Neural crest cell (in vitro differentiated cells): ENCODE measurements at regions not wholly inside any gene's neighbourhood (a gene's known extent, or its start where the extent isn't known, plus 50 kb on each side); places are given as distances from the start of the nearest gene placed in this dataset.

Source experiments
- DNase-seq: peaks from one replicate; pipeline ENCODE4 v3.0.0; 2021; ENCODE audit warnings: low read depth, mixed read lengths, low spot score
- H3K27ac Mint-ChIP-seq: one replicate; pipeline ENCODE4 v1.8.0; 2021; ENCODE audit warnings: mild to moderate bottlenecking, mixed read lengths; ENCODE audit not compliant: unreplicated experiment
- H3K27me3 Mint-ChIP-seq: 2 replicates; pipeline ENCODE4 v1.8.0; 2021; ENCODE audit warnings: low read depth, mild to moderate bottlenecking, mixed read lengths
- H3K36me3 Mint-ChIP-seq: 2 replicates; pipeline ENCODE4 v1.8.0; 2021; ENCODE audit warnings: low read depth, mild to moderate bottlenecking, mixed read lengths
- H3K4me1 Mint-ChIP-seq: 2 replicates; pipeline ENCODE4 v1.8.0; 2021; ENCODE audit warnings: mixed read lengths
- H3K4me3 Mint-ChIP-seq: one replicate; pipeline ENCODE4 v1.8.0; 2021; ENCODE audit warnings: mild to moderate bottlenecking, mixed read lengths
- H3K9me3 Mint-ChIP-seq: 2 replicates; pipeline ENCODE4 v1.8.0; 2021; ENCODE audit warnings: mixed read lengths
- TF ChIP-seq, protein P1 (sequence below): fragments of 200-600 bp; sonication (generic); conservative IDR thresholded peaks from 2 replicates; pipeline ENCODE4 v1.5.0; 2021; ENCODE audit warnings: antibody characterized with exemption, mild to moderate bottlenecking

DNA sequence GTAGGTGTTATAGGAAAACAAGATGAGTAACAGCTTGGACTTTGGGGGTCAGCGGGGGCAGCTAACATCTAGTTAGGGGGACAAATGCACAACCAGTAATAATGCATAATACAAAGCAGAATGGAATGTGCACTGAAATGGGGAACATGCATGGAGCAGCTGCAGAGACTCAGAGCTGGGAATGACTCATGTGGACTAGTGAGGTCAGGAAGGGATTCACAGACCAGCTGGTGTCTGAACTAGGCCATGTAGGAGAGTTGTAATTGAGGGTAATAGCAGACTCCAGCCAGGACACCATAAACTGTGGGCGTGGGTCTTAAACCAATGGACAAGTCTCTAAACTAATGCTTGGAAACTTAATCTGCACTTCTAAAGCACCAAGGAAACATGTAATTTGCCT is 176.8 kb upstream of the ASIC2 start:
- no peaks in the 10 kb centered on the region for H3K36me3 Mint-ChIP-seq
- peaks cover 7% of the 10 kb centered on the region for H3K27me3 Mint-ChIP-seq
- no peak overlapping the region for H3K4me3 Mint-ChIP-seq
- peaks cover 3% of the 10 kb centered on the region for H3K9me3 Mint-ChIP-seq
- H3K4me1 Mint-ChIP-seq = peaks cover 2% of the 10 kb centered on the region
- TF ChIP-seq, protein P1, sequence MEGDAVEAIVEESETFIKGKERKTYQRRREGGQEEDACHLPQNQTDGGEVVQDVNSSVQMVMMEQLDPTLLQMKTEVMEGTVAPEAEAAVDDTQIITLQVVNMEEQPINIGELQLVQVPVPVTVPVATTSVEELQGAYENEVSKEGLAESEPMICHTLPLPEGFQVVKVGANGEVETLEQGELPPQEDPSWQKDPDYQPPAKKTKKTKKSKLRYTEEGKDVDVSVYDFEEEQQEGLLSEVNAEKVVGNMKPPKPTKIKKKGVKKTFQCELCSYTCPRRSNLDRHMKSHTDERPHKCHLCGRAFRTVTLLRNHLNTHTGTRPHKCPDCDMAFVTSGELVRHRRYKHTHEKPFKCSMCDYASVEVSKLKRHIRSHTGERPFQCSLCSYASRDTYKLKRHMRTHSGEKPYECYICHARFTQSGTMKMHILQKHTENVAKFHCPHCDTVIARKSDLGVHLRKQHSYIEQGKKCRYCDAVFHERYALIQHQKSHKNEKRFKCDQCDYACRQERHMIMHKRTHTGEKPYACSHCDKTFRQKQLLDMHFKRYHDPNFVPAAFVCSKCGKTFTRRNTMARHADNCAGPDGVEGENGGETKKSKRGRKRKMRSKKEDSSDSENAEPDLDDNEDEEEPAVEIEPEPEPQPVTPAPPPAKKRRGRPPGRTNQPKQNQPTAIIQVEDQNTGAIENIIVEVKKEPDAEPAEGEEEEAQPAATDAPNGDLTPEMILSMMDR = no peak
- H3K27ac Mint-ChIP-seq = no peak overlapping the region
- no peak for DNase-seq

DNA sequence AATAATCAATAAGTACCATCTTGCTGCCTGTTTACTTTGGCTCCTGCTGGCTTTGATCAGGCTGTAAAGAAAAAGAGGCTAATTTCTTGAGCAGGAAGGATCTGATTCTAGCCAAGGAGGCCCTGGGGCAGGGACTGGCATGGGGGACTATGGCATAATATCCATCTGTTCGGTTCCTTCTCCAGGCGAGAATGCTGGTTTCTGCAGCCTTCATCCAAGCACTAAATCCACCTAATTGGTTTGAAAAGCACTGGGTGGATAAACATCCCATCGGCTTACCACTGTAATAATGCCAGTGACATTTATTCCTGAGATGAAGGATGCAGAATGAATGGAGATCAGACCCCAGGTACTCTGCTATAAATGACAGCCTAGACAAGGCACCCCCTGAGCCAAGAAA is 180.0 kb upstream of the ASIC2 start:
- H3K4me3 Mint-ChIP-seq = no peak overlapping the region
- TF ChIP-seq, protein P1 = no peak

DNA sequence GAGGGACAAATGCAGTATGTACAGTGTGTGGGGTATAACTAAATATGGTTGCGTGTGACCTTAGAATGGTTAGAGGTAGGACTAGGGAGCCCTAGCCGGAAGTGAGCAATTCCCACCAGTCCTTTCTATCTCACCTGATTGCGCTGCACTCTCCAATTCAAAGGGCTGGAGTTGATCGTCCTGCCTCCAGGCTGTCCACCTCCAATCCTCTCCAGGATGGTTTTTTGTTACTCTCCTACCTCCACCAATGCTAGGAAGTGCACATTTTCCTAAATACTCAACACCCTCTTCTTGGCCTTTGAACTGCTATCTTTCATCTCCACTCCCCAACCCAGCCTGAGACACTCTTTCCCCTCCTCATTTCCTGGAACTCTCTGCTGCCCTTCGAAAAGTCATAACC is 181.7 kb upstream of the ASIC2 start:
- TF ChIP-seq, protein P1 = no peak
- no peak overlapping the region for H3K4me3 Mint-ChIP-seq
- no peaks in the 10 kb centered on the region for H3K36me3 Mint-ChIP-seq

More for the DNA sequence above, 180.0 kb upstream of the ASIC2 start:
- Mint-ChIP-seq H3K9me3 (peaks cover 3% of the 10 kb centered on the region), H3K27ac (no peak overlapping the region), H3K36me3 (no peaks in the 10 kb centered on the region), H3K4me1 (no peaks in the 10 kb centered on the region), H3K27me3 (peaks cover 4% of the 10 kb centered on the region)
- no peak for DNase-seq

DNA sequence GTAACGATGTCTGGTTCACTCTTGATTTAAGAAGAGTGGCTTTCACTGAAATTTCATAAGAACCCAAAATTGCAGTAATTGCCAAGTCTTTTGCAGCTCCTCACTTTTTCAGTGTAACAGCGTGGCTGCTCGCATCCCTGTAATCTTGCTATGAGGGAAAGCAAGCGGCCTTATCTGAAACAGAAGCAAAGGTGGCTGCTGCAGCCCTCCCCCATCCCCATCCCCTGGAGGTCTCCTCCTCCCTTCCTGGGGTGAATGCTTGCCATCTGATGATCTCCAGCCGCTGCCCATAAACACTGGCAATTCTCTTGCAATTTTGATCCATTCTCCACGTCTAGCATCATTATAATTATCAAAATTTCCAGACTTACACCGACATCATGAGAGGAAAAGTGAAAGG is 182.5 kb upstream of the ASIC2 start:
- Mint-ChIP-seq H3K36me3 (no peaks in the 10 kb centered on the region), H3K4me3 (no peak overlapping the region), H3K4me1 (no peaks in the 10 kb centered on the region), H3K27ac (no peak overlapping the region), H3K27me3 (peaks cover 4% of the 10 kb centered on the region), H3K9me3 (no peaks in the 10 kb centered on the region)
- DNase-seq = no peak
- TF ChIP-seq, protein P1 = no peak

More for the DNA sequence above, 181.7 kb upstream of the ASIC2 start:
- peaks cover 4% of the 10 kb centered on the region for H3K27me3 Mint-ChIP-seq
- DNase-seq = no peak
- H3K9me3 Mint-ChIP-seq = no peaks in the 10 kb centered on the region
- H3K4me1 Mint-ChIP-seq = no peaks in the 10 kb centered on the region
- H3K27ac Mint-ChIP-seq = no peak overlapping the region

DNA sequence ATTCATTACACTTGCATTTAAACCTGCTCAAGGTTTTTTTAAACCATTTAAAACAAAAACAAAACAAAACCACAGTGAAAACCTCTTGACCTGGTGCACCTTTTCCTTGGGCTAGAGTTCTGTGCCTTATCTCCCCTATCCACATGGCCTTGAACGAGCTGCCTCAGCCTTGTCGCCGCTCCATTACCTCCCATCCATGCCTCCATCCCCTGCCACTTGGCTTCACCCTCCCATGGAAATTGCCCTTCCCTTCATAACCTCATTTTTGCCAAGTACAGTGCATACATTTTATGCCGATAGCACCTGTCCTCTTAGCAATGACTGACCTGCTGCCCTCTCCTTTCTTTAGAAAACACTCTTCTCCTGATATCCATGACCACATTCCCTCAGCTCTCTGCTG is 188.6 kb upstream of the ASIC2 start:
- TF ChIP-seq, protein P1 = no peak
- H3K27ac Mint-ChIP-seq = no peak overlapping the region
- no peaks in the 10 kb centered on the region for H3K36me3 Mint-ChIP-seq
- no peak for DNase-seq
- no peak overlapping the region for H3K4me3 Mint-ChIP-seq
- H3K9me3 Mint-ChIP-seq = no peaks in the 10 kb centered on the region
- no peaks in the 10 kb centered on the region for H3K4me1 Mint-ChIP-seq
- H3K27me3 Mint-ChIP-seq = peaks cover 4% of the 10 kb centered on the region

DNA sequence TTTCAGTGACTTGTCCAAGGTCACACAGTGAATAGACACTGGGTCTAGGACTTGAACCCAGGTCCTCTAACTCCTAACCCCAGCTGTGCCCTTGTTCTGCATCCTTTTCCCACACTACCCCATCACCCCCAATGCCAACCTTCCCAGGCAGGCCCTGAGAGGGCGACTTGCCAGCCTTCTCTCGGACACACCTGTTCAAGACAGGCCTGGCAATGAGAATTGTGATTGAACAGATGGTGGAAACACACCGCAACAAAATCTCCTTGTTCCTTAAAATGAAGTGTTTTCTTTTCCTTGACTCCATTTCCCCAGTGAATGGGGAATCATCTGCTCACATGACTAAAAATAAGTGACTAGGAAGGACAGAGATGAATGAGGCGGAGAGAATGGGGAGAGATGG is 189.5 kb upstream of the ASIC2 start:
- TF ChIP-seq, protein P1 = no peak
- Mint-ChIP-seq H3K27me3 (peaks cover 4% of the 10 kb centered on the region), H3K4me1 (no peaks in the 10 kb centered on the region), H3K27ac (no peak overlapping the region), H3K9me3 (no peaks in the 10 kb centered on the region), H3K36me3 (no peaks in the 10 kb centered on the region), H3K4me3 (no peak overlapping the region)
- no peak for DNase-seq
